ENCODE measurements at regions not wholly inside any gene's neighbourhood (a gene's known extent, or its start where the extent isn't known, plus 50 kb on each side); places are given as distances from the start of the nearest gene placed in this dataset.

DNA sequence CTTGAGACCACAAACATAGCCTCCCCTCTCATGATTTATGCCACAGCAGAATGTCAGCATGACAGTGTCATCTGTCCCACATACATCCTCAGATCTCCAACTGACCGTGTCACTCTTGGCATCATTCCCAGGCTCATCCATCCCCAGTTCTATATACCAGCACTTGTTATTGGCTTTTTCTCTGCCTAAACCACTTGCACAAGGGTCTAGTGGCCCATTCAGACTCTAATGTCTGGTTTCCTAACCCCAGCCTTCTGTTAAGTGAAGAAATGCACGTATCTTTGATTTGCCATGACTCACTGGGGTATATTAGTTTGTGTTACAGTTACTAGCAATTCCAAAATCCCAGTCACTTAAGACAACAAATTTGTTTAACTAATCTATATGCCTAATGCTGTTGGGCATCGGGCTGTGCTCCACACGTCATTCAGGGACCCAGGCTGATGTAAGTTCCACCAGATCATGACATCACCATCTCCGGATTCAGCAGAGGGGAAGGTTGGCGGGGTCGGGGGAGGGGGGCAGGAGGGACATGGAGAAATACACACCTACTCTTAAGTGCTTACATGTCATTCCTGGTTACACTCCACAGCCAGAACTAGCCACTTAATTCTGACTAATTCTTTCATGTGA is 517.4 kb downstream of the BUD13 start:
- H3K36me3 ChIP-seq, result no peaks in the 10 kb centered on the region
- no peaks in the 10 kb centered on the region for H3K4me1 ChIP-seq (replicated peaks)
- no peaks in the 10 kb centered on the region for H3K9me3 ChIP-seq
- WGBS, result 82% methylated on average over 7 of the region's 7 CpGs
- H3K4me3 ChIP-seq, result no peak overlapping the region
- intact Hi-C loops (cut with DNase I), result no loop called here
- TF ChIP-seq POLR2AphosphoS5 (IDR thresholded peaks at IDR 0.05) (no peak), POLR2A (IDR thresholded peaks at IDR 0.05) (no peak)
- TF ChIP-seq, protein P1, sequence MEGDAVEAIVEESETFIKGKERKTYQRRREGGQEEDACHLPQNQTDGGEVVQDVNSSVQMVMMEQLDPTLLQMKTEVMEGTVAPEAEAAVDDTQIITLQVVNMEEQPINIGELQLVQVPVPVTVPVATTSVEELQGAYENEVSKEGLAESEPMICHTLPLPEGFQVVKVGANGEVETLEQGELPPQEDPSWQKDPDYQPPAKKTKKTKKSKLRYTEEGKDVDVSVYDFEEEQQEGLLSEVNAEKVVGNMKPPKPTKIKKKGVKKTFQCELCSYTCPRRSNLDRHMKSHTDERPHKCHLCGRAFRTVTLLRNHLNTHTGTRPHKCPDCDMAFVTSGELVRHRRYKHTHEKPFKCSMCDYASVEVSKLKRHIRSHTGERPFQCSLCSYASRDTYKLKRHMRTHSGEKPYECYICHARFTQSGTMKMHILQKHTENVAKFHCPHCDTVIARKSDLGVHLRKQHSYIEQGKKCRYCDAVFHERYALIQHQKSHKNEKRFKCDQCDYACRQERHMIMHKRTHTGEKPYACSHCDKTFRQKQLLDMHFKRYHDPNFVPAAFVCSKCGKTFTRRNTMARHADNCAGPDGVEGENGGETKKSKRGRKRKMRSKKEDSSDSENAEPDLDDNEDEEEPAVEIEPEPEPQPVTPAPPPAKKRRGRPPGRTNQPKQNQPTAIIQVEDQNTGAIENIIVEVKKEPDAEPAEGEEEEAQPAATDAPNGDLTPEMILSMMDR (IDR thresholded peaks at IDR 0.05), result no peak
- DNase-seq (ENCODE audit: low spot score), result no peak
- H3K27me3 ChIP-seq (replicated peaks; ENCODE audit: insufficient read depth), result no peaks in the 10 kb centered on the region
- H3K27ac ChIP-seq, result no peak overlapping the region

DNA sequence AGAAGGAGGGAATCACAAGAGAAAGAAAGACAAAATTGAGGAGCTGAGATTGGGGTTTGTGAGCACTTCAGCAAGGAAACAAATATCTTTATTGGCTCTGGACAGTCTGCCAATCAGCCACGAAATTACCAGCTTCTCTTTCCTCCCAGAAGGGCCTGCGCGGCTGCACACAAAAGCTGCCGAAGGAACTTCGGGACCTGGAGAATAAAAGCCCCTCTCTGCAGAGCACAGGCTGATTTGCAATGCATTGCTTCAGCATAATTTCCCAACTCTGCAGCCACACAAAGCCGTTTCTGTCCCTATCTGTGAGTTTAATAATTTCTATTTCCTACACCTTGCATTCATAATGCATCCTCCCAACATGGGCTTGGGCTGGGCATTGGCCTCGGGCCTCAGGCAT is 522.6 kb downstream of the BUD13 start:
- TF ChIP-seq POLR2AphosphoS5 (IDR thresholded peaks at IDR 0.05), result no peak
- TF ChIP-seq, protein P1 (IDR thresholded peaks at IDR 0.05), result no peak
- no peak for TF ChIP-seq POLR2A (IDR thresholded peaks at IDR 0.05)
- Histone ChIP-seq H3K36me3 (no peaks in the 10 kb centered on the region), H3K27ac (no peak overlapping the region), H3K4me3 (no peak overlapping the region), H3K9me3 (no peaks in the 10 kb centered on the region), H3K4me1 (replicated peaks) (no peaks in the 10 kb centered on the region), H3K27me3 (replicated peaks; ENCODE audit: insufficient read depth) (no peaks in the 10 kb centered on the region)
- 80% methylated on average over 7 of the region's 7 CpGs for WGBS
- DNase-seq (ENCODE audit: low spot score), result no peak
- intact Hi-C loops (cut with DNase I), result no loop called here

DNA sequence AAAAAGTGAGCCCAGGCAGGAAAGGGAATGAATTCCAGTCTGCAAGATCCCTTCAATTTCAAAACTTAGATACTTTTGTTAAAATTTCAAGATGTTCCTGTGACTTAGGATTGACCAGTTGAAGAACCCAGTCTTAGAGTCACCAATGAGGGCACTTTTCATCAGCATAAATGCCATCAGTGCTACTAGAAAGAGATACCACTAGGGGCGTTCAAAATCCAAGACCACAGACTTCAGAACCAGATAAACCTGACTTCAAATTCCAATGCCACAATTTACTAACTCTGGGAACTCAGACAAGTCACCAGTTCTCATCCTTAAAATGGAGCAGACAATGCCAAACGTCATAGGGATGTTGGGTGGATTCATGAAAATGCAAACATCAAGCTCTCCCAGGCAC is 523.2 kb downstream of the BUD13 start:
- Histone ChIP-seq H3K27me3 (replicated peaks; ENCODE audit: insufficient read depth) (no peaks in the 10 kb centered on the region), H3K4me3 (no peak overlapping the region), H3K27ac (no peak overlapping the region), H3K36me3 (no peaks in the 10 kb centered on the region), H3K9me3 (no peaks in the 10 kb centered on the region), H3K4me1 (replicated peaks) (no peaks in the 10 kb centered on the region)
- intact Hi-C loops (cut with DNase I), result no loop called here
- no peak for DNase-seq (ENCODE audit: low spot score)
- 50% methylated on average over 2 of the region's 2 CpGs for WGBS
- no peak for TF ChIP-seq POLR2AphosphoS5 (IDR thresholded peaks at IDR 0.05)

DNA sequence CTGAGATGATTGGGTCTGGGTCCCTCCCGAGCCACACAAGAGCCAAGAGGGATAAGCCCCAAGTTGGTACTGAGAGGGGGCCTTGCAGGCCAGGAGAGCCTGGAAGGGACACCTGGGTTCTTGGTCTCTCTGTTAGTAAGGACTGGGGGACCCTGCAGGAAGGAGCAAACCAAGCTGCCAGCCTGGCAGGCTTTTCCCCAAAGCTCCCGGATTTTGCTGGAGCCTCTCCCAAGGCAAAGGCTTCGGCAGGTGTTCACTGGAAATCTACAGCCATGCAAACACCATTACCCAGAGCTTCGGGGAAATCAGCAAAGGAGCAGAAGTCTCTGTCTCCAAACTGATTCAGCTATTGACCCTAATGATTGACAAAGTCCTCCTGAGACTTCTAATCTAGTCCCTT is 527.9 kb downstream of the BUD13 start:
- Histone ChIP-seq H3K27me3 (replicated peaks; ENCODE audit: insufficient read depth) (no peaks in the 10 kb centered on the region), H3K4me3 (no peak overlapping the region), H3K36me3 (no peaks in the 10 kb centered on the region), H3K4me1 (replicated peaks) (no peaks in the 10 kb centered on the region), H3K27ac (no peak overlapping the region), H3K9me3 (no peaks in the 10 kb centered on the region)
- 66% methylated on average over 4 of the region's 4 CpGs for WGBS
- DNase-seq (ENCODE audit: low spot score), result no peak
- intact Hi-C loops (cut with DNase I), result no loop called here
- TF ChIP-seq POLR2AphosphoS5 (IDR thresholded peaks at IDR 0.05), result no peak

DNA sequence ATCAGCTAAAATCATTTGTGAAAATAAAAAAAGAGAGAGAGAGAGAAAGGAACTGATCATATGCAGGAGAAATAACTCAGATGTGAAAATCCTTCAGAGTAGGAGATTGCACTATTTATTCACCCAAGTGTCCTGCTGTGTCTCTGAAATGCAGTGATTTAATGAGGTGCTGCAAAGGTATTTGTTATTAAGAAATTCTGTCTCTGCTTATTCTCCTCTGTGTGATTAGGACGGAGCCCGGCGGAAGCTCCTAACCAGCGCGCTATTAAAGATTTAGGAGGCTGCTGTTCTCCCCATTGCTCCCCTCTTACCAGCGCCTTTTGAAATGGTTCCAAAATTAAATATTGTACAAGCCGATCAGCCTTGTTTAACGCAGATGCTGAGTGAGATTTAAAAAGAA is 528.3 kb downstream of the BUD13 start:
- intact Hi-C loops (cut with DNase I), result no loop called here
- no peaks in the 10 kb centered on the region for H3K36me3 ChIP-seq
- WGBS, result 53% methylated on average over 8 of the region's 8 CpGs
- DNase-seq (ENCODE audit: low spot score), result no peak
- H3K27me3 ChIP-seq (replicated peaks; ENCODE audit: insufficient read depth), result no peaks in the 10 kb centered on the region
- H3K9me3 ChIP-seq, result no peaks in the 10 kb centered on the region
- H3K4me3 ChIP-seq, result no peak overlapping the region
- H3K27ac ChIP-seq, result no peak overlapping the region
- TF ChIP-seq, protein P1 (IDR thresholded peaks at IDR 0.05), result no peak
- TF ChIP-seq POLR2A (IDR thresholded peaks at IDR 0.05) (no peak), POLR2AphosphoS5 (IDR thresholded peaks at IDR 0.05) (no peak)
- H3K4me1 ChIP-seq (replicated peaks), result no peaks in the 10 kb centered on the region

DNA sequence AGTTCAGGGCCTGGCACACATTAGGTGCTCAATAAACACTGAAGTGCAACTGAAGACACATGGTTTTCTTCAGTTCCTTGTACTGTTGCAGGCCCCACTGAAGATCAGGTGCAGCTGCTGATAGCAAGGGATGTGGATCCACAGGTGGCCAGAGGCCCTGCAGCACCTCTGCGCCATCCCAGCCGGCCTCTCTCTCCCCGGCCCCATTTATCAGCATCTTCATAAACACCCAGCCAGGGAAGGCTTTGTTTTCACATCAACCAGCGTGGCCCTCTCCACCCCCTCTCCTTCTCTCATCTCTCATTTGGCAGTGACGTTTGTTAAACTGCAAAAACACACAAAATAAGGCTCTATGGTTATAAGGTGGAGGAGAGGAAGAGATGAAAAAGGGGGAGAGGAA is 528.8 kb downstream of the BUD13 start:
- Histone ChIP-seq H3K36me3 (no peaks in the 10 kb centered on the region), H3K27ac (no peak overlapping the region), H3K27me3 (replicated peaks; ENCODE audit: insufficient read depth) (no peaks in the 10 kb centered on the region), H3K4me3 (no peak overlapping the region), H3K9me3 (no peaks in the 10 kb centered on the region), H3K4me1 (replicated peaks) (no peaks in the 10 kb centered on the region)
- intact Hi-C loops (cut with DNase I), result no loop called here
- TF ChIP-seq, protein P1 (IDR thresholded peaks at IDR 0.05), result no peak
- TF ChIP-seq POLR2A (IDR thresholded peaks at IDR 0.05), result no peak
- TF ChIP-seq POLR2AphosphoS5 (IDR thresholded peaks at IDR 0.05), result no peak
- DNase-seq (ENCODE audit: low spot score), result no peak
- 53% methylated on average over 5 of the region's 5 CpGs for WGBS

Data from prostate gland (tissue), 2 donors.